HEK293 (cell line): ENCODE measurements at regions not wholly inside any gene's neighbourhood (a gene's known extent, or its start where the extent isn't known, plus 50 kb on each side); places are given as distances from the start of the nearest gene placed in this dataset.
A peak's percentile ranks its signal among the peaks of the same experiment; 100 is the strongest.

Experiments used
- CTCF ChIA-PET: fragments of 350-600 bp; formaldehyde crosslinking; extraction: SDS; loops from one replicate; lab custom pipeline; 2021; ENCODE audit warnings: antibody characterized with exemption; lab: Yijun Ruan, JAX
- POLR2A ChIA-PET: fragments of 300-600 bp; formaldehyde crosslinking; extraction: SDS; loops from one replicate; lab custom pipeline; 2020; ENCODE audit warnings: antibody characterized with exemption, inconsistent platforms; lab: Yijun Ruan, JAX
- H3K27ac ChIP-seq: fragments of 200-500 bp; sonication (Bioruptor generic); 2 replicates; pipeline ENCODE4 v1.5.1; 2014; ENCODE audit warnings: low read depth, low read length, control low read depth, inconsistent platforms; ENCODE audit errors: extremely low read depth
- H3K36me3 ChIP-seq, 2 experiments: fragments of 200-500 bp in 1 of 2; sonication (Bioruptor generic) in 1 of 2; 1 replicate in 1 of 2; 2 replicates in 1 of 2; pipeline ENCODE4 v1.5.1; 2014 to 2017; ENCODE audit warnings: inconsistent platforms in 2 of 2, low read length in 2 of 2; ENCODE audit not compliant: control insufficient read depth in 2 of 2, insufficient read depth in 1 of 2
- H3K4me1 ChIP-seq: fragments of 200-500 bp; sonication (Bioruptor generic); 2 replicates; pipeline ENCODE4 v1.5.1; 2014; ENCODE audit warnings: mild to moderate bottlenecking, low read length, inconsistent platforms; ENCODE audit not compliant: control insufficient read depth, insufficient read depth
- H3K4me3 ChIP-seq: 2 replicates; pipeline ENCODE4 v1.5.1; 2011; ENCODE audit warnings: low read depth, mild to moderate bottlenecking, control low read depth, low read length, moderate library complexity
- H3K9me3 ChIP-seq: fragments of 200-500 bp; sonication (Bioruptor generic); 2 replicates; pipeline ENCODE4 v1.5.1; 2014; ENCODE audit warnings: low read depth, low read length, inconsistent platforms; ENCODE audit not compliant: control insufficient read depth, insufficient read depth
- HOXC10 ChIP-seq: sonication (generic); formaldehyde crosslinking; IDR thresholded peaks from 2 replicates; pipeline ENCODE4 v1.8.1; 2023; ENCODE audit warnings: mild to moderate bottlenecking, missing genetic modification reagents
- ZNF133 ChIP-seq: fragments of 450-650 bp; formaldehyde crosslinking; IDR thresholded peaks from 2 replicates; pipeline ENCODE4 v1.5.1; 2016; ENCODE audit warnings: missing biosample characterization, missing genetic modification characterization
- ZNF221 ChIP-seq: fragments of 450-650 bp; formaldehyde crosslinking; IDR thresholded peaks from 2 replicates; pipeline ENCODE4 v1.5.1; 2017; ENCODE audit warnings: missing biosample characterization, missing genetic modification characterization, borderline replicate concordance
- ZNF274 ChIP-seq, 2 experiments: fragments of 200-500 bp in 1 of 2; fragments of 450-650 bp in 1 of 2; sonication (Bioruptor generic) in 1 of 2; formaldehyde crosslinking in 1 of 2; IDR thresholded peaks; 2 replicates each; pipeline versions ENCODE4 v1.5.1 to v1.6.1; 2014 to 2016; ENCODE audit warnings: borderline replicate concordance in 1 of 2, inconsistent platforms in 1 of 2, low read length in 1 of 2, missing biosample characterization in 1 of 2, missing genetic modification characterization in 1 of 2
- ZNF324 ChIP-seq: fragments of 450-650 bp; formaldehyde crosslinking; IDR thresholded peaks from 2 replicates; pipeline ENCODE4 v1.5.1; 2016; ENCODE audit warnings: missing biosample characterization, missing genetic modification characterization
- ZNF335 ChIP-seq: fragments of 450-650 bp; formaldehyde crosslinking; conservative IDR thresholded peaks from 2 replicates; pipeline ENCODE4 v1.5.1; 2016; ENCODE audit warnings: missing biosample characterization, missing genetic modification characterization
- ZNF341 ChIP-seq: fragments of 450-650 bp; formaldehyde crosslinking; IDR thresholded peaks from 2 replicates; pipeline ENCODE4; 2016; ENCODE audit warnings: low read depth, missing biosample characterization, missing genetic modification characterization
- ZNF366 ChIP-seq: fragments of 450-650 bp; formaldehyde crosslinking; conservative IDR thresholded peaks from 2 replicates; pipeline ENCODE4 v1.5.1; 2016; ENCODE audit warnings: missing biosample characterization, missing genetic modification characterization
- ZNF561 ChIP-seq: fragments of 450-650 bp; IDR thresholded peaks from 2 replicates; pipeline ENCODE4 v1.5.1; 2018; ENCODE audit warnings: missing biosample characterization, missing genetic modification characterization, borderline replicate concordance
- ZNF626 ChIP-seq: fragments of 450-650 bp; sonication (Bioruptor Pico); formaldehyde crosslinking; IDR thresholded peaks from 2 replicates; pipeline ENCODE4 v1.5.1; 2018; ENCODE audit warnings: missing biosample characterization, missing genetic modification characterization, inconsistent platforms
- ZNF629 ChIP-seq: fragments of 450-650 bp; formaldehyde crosslinking; IDR thresholded peaks from 2 replicates; pipeline ENCODE4 v1.5.1; 2017; ENCODE audit warnings: missing biosample characterization, missing genetic modification characterization
- ZNF654 ChIP-seq: fragments of 450-650 bp; formaldehyde crosslinking; IDR thresholded peaks from 2 replicates; pipeline ENCODE4 v1.5.1; 2016; ENCODE audit warnings: low read depth, missing biosample characterization, missing genetic modification characterization
- ZNF658 ChIP-seq: fragments of 450-650 bp; formaldehyde crosslinking; IDR thresholded peaks from 2 replicates; pipeline ENCODE4; 2016; ENCODE audit warnings: missing biosample characterization, missing genetic modification characterization
- ZNF660 ChIP-seq: fragments of 450-650 bp; IDR thresholded peaks from 2 replicates; pipeline ENCODE4 v1.5.1; 2018; ENCODE audit warnings: missing biosample characterization, mild to moderate bottlenecking, missing genetic modification characterization
- TF ChIP-seq, protein P1 (sequence below): fragments of 450-650 bp; formaldehyde crosslinking; IDR thresholded peaks from 2 replicates; pipeline ENCODE4 v1.5.1; 2016; ENCODE audit warnings: missing biosample characterization, missing genetic modification characterization
- TF ChIP-seq, protein P2 (sequence below): fragments of 450-650 bp; formaldehyde crosslinking; IDR thresholded peaks from 2 replicates; pipeline ENCODE4 v1.5.1; 2016; ENCODE audit warnings: missing biosample characterization, missing genetic modification characterization
- TF ChIP-seq, protein P3 (sequence below): fragments of 450-650 bp; formaldehyde crosslinking; IDR thresholded peaks from 2 replicates; pipeline ENCODE4 v1.5.1; 2016; ENCODE audit warnings: missing biosample characterization, missing genetic modification characterization
- TF ChIP-seq, protein P4 (sequence below): fragments of 450-650 bp; formaldehyde crosslinking; IDR thresholded peaks from 2 replicates; pipeline ENCODE4 v1.5.1; 2017; ENCODE audit warnings: missing biosample characterization, missing genetic modification characterization
- TF ChIP-seq, protein P5 (sequence below): fragments of 450-650 bp; formaldehyde crosslinking; IDR thresholded peaks from 2 replicates; pipeline ENCODE4 v1.5.1; 2016; ENCODE audit warnings: missing biosample characterization, missing genetic modification characterization

DNA sequence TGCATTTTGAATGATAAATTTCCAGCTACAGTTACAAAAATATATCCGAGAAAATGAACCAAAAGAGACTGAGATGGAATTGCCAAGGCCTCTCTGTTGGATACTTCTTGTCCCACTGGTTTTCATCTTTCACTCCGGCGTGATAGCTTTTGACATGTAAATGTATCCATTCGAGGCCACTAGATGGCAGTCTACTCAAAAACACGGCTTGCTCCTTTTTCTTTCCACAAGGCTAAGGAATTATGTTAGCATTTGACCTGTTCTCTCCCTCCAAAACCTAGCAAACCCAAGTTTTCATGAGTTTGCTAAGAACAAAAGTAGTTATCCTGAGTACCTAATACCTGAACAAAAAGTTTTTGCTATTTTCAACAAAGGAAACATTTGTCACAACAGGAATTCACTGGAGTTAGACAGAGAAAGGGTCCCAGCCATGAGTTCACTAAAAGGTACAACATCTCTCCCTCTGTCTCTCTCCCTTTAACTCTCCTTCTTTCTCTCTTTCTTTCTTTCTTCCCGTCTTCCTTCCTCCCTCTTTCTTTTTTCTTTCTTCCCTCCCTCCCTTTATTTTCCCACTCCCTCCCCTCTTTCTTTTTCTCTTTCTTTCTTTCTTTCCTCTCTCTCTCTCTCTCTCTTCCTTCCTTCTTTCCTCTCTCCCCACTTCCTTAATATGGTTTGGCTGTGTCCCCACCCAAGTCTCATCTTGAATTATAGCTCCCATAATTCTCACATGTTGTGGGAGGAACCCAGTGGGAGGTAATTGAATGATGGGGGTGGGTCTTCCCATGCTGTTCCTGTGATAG, 207.9 kb upstream of the MYO3A start:
- TF ChIP-seq, protein P1, sequence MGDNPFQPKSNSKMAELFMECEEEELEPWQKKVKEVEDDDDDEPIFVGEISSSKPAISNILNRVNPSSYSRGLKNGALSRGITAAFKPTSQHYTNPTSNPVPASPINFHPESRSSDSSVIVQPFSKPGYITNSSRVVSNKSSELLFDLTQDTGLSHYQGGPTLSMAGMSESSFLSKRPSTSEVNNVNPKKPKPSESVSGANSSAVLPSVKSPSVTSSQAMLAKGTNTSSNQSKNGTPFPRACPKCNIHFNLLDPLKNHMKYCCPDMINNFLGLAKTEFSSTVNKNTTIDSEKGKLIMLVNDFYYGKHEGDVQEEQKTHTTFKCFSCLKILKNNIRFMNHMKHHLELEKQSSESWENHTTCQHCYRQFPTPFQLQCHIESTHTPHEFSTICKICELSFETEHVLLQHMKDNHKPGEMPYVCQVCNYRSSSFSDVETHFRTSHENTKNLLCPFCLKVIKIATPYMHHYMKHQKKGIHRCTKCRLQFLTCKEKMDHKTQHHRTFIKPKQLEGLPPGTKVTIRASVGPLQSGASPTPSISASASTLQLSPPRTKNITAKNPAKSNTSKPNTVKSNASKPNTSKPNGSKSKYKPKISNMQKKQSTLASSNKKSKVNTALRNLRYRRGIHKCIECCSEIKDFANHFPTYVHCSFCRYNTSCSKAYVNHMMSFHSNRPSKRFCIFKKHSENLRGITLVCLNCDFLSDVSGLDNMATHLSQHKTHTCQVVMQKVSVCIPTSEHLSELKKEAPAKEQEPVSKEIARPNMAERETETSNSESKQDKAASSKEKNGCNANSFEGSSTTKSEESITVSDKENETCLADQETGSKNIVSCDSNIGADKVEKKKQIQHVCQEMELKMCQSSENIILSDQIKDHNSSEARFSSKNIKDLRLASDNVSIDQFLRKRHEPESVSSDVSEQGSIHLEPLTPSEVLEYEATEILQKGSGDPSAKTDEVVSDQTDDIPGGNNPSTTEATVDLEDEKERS (tag by site-specific recombination), result no peak
- TF ChIP-seq ZNF660 (tag by site-specific recombination) (0 out of 2 replicates have a peak, but pooled peaks have one; percentile 37), ZNF335 (tag by site-specific recombination) (no peak), ZNF324 (tag by site-specific recombination) (no peak), ZNF629 (tag by site-specific recombination) (no peak), ZNF626 (tag by site-specific recombination) (no peak), ZNF654 (peak; percentile 84), ZNF658 (tag by site-specific recombination) (no peak), ZNF221 (tag by site-specific recombination) (no peak), ZNF366 (tag by site-specific recombination) (peak; percentile 55), ZNF133 (tag by site-specific recombination) (0 out of 2 replicates have a peak, but pooled peaks have one; percentile 11), ZNF274 (IDR thresholded peaks at IDR 0.05; ENCODE audit: low read length) (no peak), ZNF274 (tag by site-specific recombination; IDR thresholded peaks at IDR 0.05; ENCODE audit: borderline replicate concordance) (no peak)
- TF ChIP-seq, protein P2, sequence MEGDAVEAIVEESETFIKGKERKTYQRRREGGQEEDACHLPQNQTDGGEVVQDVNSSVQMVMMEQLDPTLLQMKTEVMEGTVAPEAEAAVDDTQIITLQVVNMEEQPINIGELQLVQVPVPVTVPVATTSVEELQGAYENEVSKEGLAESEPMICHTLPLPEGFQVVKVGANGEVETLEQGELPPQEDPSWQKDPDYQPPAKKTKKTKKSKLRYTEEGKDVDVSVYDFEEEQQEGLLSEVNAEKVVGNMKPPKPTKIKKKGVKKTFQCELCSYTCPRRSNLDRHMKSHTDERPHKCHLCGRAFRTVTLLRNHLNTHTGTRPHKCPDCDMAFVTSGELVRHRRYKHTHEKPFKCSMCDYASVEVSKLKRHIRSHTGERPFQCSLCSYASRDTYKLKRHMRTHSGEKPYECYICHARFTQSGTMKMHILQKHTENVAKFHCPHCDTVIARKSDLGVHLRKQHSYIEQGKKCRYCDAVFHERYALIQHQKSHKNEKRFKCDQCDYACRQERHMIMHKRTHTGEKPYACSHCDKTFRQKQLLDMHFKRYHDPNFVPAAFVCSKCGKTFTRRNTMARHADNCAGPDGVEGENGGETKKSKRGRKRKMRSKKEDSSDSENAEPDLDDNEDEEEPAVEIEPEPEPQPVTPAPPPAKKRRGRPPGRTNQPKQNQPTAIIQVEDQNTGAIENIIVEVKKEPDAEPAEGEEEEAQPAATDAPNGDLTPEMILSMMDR (tag by site-specific recombination), result peak; percentile 36
- Histone ChIP-seq H3K4me3 (no peak overlapping the region), H3K9me3 (no peaks in the 10 kb centered on the region), H3K27ac (no peak overlapping the region), H3K36me3 (no peaks in the 10 kb centered on the region), H3K4me1 (no peaks in the 10 kb centered on the region)
- ChIA-PET CTCF (interaction anchor here (0.6 to 1.8 kb wide), 17 partner anchors 11 to 1116 kb away, joined by 3 to 15 read pairs (median 4); no protein-coding TSS in a partner anchor), POLR2A (no interaction called here)

DNA sequence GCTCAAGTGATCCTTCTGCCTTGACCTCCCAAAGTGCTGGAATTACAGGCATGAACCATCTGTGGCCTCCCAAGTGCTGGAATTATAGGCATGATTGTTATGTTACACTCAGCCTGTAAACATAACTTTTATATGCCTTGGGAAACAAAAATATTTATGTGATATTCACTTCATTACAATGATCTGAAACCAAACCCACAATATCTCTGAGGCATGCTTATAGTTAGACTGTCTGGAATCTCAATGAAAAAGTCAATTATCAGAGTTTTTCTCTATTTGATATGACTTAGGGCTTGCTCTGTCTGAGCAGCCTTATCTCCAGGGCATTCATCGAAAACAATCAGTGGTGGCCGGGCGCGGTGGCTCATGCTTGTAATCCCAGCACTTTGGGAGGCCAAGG, 195.3 kb upstream of the MYO3A start:
- Histone ChIP-seq H3K9me3 (no peaks in the 10 kb centered on the region), H3K4me1 (no peaks in the 10 kb centered on the region), H3K4me3 (no peak overlapping the region), H3K36me3 (no peaks in the 10 kb centered on the region), H3K27ac (no peak overlapping the region)
- ChIA-PET CTCF (interaction anchor here (2.0 kb wide), 1 partner anchor 9 kb away, joined by 7 read pairs; no protein-coding TSS in a partner anchor), POLR2A (interaction anchor here (0.7 kb wide), 1 partner anchor 214 kb away, joined by 4 read pairs; no protein-coding TSS in a partner anchor)
- TF ChIP-seq, protein P3, sequence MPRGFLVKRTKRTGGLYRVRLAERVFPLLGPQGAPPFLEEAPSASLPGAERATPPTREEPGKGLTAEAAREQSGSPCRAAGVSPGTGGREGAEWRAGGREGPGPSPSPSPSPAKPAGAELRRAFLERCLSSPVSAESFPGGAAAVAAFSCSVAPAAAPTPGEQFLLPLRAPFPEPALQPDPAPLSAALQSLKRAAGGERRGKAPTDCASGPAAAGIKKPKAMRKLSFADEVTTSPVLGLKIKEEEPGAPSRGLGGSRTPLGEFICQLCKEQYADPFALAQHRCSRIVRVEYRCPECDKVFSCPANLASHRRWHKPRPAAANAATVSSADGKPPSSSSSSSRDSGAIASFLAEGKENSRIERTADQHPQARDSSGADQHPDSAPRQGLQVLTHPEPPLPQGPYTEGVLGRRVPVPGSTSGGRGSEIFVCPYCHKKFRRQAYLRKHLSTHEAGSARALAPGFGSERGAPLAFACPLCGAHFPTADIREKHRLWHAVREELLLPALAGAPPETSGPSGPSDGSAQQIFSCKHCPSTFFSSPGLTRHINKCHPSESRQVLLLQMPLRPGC (tag by site-specific recombination), result no peak
- TF ChIP-seq, protein P4, sequence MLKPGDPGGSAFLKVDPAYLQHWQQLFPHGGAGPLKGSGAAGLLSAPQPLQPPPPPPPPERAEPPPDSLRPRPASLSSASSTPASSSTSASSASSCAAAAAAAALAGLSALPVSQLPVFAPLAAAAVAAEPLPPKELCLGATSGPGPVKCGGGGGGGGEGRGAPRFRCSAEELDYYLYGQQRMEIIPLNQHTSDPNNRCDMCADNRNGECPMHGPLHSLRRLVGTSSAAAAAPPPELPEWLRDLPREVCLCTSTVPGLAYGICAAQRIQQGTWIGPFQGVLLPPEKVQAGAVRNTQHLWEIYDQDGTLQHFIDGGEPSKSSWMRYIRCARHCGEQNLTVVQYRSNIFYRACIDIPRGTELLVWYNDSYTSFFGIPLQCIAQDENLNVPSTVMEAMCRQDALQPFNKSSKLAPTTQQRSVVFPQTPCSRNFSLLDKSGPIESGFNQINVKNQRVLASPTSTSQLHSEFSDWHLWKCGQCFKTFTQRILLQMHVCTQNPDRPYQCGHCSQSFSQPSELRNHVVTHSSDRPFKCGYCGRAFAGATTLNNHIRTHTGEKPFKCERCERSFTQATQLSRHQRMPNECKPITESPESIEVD (tag by site-specific recombination), result no peak
- no peak for TF ChIP-seq ZNF561 (tag by site-specific recombination)
- TF ChIP-seq, protein P1 (tag by site-specific recombination), result no peak
- TF ChIP-seq HOXC10 (CRISPR knock-in tag), result no peak
- TF ChIP-seq ZNF341 (tag by site-specific recombination), result no peak
- TF ChIP-seq, protein P5, sequence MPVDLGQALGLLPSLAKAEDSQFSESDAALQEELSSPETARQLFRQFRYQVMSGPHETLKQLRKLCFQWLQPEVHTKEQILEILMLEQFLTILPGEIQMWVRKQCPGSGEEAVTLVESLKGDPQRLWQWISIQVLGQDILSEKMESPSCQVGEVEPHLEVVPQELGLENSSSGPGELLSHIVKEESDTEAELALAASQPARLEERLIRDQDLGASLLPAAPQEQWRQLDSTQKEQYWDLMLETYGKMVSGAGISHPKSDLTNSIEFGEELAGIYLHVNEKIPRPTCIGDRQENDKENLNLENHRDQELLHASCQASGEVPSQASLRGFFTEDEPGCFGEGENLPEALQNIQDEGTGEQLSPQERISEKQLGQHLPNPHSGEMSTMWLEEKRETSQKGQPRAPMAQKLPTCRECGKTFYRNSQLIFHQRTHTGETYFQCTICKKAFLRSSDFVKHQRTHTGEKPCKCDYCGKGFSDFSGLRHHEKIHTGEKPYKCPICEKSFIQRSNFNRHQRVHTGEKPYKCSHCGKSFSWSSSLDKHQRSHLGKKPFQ (tag by site-specific recombination), result no peak
